Muscle layer of colon (tissue), 2 donors: ENCODE measurements at regions not wholly inside any gene's neighbourhood (a gene's known extent, or its start where the extent isn't known, plus 50 kb on each side); places are given as distances from the start of the nearest gene placed in this dataset.

Source experiments
- H3K27ac ChIP-seq: one replicate; pipeline ENCODE4 v1.7.0; 2013; ENCODE audit warnings: low read depth, mild to moderate bottlenecking, low read length, moderate library complexity
- H3K27me3 ChIP-seq, 2 donors: one replicate each; pipeline ENCODE4 v1.7.0; 2013; ENCODE audit warnings: low read length in 2 of 2, mild to moderate bottlenecking in 2 of 2; ENCODE audit not compliant: insufficient read depth in 2 of 2, control insufficient read depth in 1 of 2
- H3K36me3 ChIP-seq: one replicate; pipeline ENCODE4 v1.7.0; 2013; ENCODE audit warnings: mild to moderate bottlenecking, low read length; ENCODE audit not compliant: insufficient read depth
- H3K4me1 ChIP-seq: one replicate; pipeline ENCODE4 v1.7.0; 2013; ENCODE audit warnings: mild to moderate bottlenecking, low read length; ENCODE audit not compliant: insufficient read depth
- H3K4me3 ChIP-seq, 2 donors: one replicate each; pipeline ENCODE4 v1.7.0; 2013; ENCODE audit warnings: low read length in 2 of 2, low read depth in 1 of 2, mild to moderate bottlenecking in 1 of 2, moderate library complexity in 1 of 2
- H3K9ac ChIP-seq: one replicate; pipeline ENCODE4 v1.7.0; 2013; ENCODE audit warnings: low read length
- H3K9me3 ChIP-seq: one replicate; pipeline ENCODE4 v1.7.0; 2013; ENCODE audit warnings: mild to moderate bottlenecking, low read length
- donor health status: abdominal sarcoma.
- donor health status: Adenocarcinoma of cecum.

DNA sequence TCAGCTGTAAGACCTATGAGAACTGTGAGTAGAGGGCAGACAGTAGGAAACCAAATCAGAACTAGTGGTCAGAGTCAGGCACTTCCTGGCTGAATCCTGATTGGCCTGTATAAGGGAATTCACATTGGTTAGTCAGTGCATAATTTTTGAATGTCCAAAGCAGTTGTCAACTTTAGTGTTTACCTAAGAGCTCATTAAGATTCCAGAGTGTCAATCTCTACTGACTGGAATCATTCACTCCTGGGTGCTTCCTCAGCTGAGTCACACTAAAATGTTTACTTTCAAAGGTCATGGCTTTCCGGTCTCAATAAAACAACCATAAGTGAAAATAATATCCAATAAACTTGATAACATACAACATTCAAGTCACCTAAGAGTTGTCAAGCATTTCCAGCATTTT is 306.1 kb downstream of the C11orf87 start:
- no peak overlapping the region for H3K27ac ChIP-seq
- H3K4me3 ChIP-seq: no peak overlapping the region
- no peaks in the 10 kb centered on the region for H3K9me3 ChIP-seq
- H3K9ac ChIP-seq: no peak overlapping the region
- no peaks in the 10 kb centered on the region for H3K36me3 ChIP-seq
- H3K4me1 ChIP-seq: no peaks in the 10 kb centered on the region
- no peaks in the 10 kb centered on the region for H3K27me3 ChIP-seq

GRCh38 chr11:109729761-109730160 is 307.8 kb downstream of the C11orf87 start:
- Histone ChIP-seq H3K27me3 (no peaks in the 10 kb centered on the region), H3K4me1 (peaks cover 15% of the 10 kb centered on the region), H3K27ac (no peak overlapping the region), H3K36me3 (no peaks in the 10 kb centered on the region), H3K9me3 (no peaks in the 10 kb centered on the region), H3K4me3 (no peak overlapping the region), H3K9ac (no peak overlapping the region)

- Histone ChIP-seq H3K9me3 (no peaks in the 10 kb centered on the region), H3K4me3 (no peak overlapping the region), H3K27ac (no peak overlapping the region), H3K27me3 (no peaks in the 10 kb centered on the region), H3K9ac (no peak overlapping the region), H3K4me1 (peaks cover 16% of the 10 kb centered on the region), H3K36me3 (no peaks in the 10 kb centered on the region)
Measured at GRCh38 chr11:109730669-109731068, 308.7 kb downstream of the C11orf87 start.

- peaks cover 16% of the 10 kb centered on the region for H3K4me1 ChIP-seq
- no peaks in the 10 kb centered on the region for H3K27me3 ChIP-seq
- H3K4me3 ChIP-seq: no peak overlapping the region
- H3K36me3 ChIP-seq: no peaks in the 10 kb centered on the region
- no peak overlapping the region for H3K9ac ChIP-seq
- H3K9me3 ChIP-seq: no peaks in the 10 kb centered on the region
- H3K27ac ChIP-seq: no peak overlapping the region
Measured at GRCh38 chr11:109731451-109731850, 309.5 kb downstream of the C11orf87 start.

DNA sequence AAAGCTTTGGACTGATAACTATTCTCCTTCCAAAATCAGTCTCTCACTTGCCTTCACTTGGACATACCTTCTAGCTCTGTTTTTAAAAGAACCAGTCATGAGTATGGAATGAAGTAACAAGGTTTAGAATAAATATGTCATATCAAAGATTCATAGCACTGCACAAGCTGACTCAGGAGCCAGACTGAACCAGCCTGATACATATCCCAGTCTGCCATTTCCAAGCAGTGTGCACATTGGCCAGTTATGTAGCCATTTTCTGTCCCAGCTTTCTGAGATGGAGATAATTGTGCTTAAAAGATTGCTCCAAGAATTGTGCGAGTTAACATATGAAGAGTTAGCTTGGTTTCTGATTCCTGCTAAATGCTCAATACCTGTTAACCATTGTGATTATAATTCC is 311.3 kb downstream of the C11orf87 start:
- no peaks in the 10 kb centered on the region for H3K27me3 ChIP-seq
- no peak overlapping the region for H3K9ac ChIP-seq
- H3K27ac ChIP-seq: peak overlapping the region; percentile 56
- no peak overlapping the region for H3K4me3 ChIP-seq
- peaks cover 16% of the 10 kb centered on the region for H3K4me1 ChIP-seq
- no peaks in the 10 kb centered on the region for H3K36me3 ChIP-seq
- H3K9me3 ChIP-seq: no peaks in the 10 kb centered on the region

DNA sequence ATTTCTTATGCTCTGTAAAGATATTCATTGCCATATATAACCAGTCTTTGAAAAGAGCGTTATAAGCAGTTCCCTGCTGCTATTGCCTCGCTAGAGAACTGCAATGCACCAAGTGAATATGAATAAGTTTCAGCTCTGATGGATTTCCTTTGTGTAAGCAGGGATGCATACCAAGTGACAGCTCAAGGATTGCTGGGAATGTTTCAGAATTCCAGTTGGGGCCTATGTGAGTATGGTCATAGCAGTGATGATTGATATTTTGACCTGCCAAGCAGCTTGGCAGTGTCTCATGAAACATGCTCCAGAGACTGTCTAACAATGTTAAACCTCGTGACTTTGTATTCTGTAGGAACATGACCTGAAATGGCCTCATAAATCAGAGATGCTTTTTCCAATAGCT is 312.6 kb downstream of the C11orf87 start:
- no peaks in the 10 kb centered on the region for H3K9me3 ChIP-seq
- no peak overlapping the region for H3K27ac ChIP-seq
- no peak overlapping the region for H3K9ac ChIP-seq
- H3K36me3 ChIP-seq: no peaks in the 10 kb centered on the region
- no peak overlapping the region for H3K4me3 ChIP-seq
- H3K4me1 ChIP-seq: peaks cover 16% of the 10 kb centered on the region
- H3K27me3 ChIP-seq: no peaks in the 10 kb centered on the region

DNA sequence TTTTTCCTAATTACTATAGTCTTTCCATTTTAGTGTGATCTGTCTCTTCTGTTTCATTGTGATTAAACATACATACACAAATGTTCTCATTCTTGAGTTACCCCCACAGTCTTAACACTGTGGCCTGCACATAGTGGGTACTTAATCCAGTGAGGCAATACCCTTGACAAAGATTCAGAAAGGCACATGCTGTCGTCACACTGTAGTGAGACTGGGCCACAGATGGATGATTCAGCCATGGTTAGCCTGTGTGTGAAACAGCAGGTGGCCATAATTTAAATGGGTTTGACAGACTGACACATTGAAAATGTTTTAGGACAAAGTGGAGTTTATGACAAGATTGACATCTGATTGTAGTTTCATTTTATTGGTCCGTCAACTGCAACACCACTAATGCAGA is 313.1 kb downstream of the C11orf87 start:
- Histone ChIP-seq H3K9ac (no peak overlapping the region), H3K9me3 (no peaks in the 10 kb centered on the region), H3K4me1 (peaks cover 16% of the 10 kb centered on the region), H3K4me3 (no peak overlapping the region), H3K27ac (no peak overlapping the region), H3K36me3 (no peaks in the 10 kb centered on the region), H3K27me3 (no peaks in the 10 kb centered on the region)

GRCh38 chr11:109739379-109739778 is 317.4 kb downstream of the C11orf87 start:
- Histone ChIP-seq H3K27ac (no peak overlapping the region), H3K36me3 (no peaks in the 10 kb centered on the region), H3K9ac (no peak overlapping the region), H3K4me3 (no peak overlapping the region), H3K27me3 (no peaks in the 10 kb centered on the region), H3K9me3 (no peaks in the 10 kb centered on the region), H3K4me1 (peaks cover 5% of the 10 kb centered on the region)

DNA sequence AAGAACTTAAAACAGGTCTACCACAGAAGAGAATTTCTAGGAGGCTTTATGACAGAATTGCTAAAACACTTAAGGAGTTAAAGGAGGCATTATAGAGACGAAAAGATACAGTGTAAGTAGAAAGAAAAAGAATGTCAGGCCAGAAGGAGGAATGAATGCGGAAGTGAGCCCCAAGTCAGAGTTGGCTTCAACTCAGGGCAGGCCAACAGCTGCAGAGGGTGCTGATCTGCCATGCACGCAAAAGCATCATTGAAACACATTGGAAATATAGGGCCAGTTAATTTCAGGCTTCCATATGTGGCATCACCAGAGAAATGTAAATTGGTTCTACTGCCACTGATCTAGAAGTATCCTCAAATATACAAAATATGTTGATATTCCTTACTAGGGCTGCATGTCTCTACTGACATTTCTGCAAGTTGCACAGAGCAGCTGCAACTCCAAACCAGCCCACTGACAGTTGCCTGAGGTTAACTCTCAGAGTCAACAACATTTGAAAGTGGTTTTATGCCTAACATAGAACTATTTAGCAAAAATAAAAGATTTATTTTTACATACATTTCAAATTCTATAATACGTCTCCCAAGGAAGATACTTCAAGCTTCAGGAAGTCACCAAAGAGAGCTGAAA is 324.1 kb downstream of the C11orf87 start:
- H3K4me1 ChIP-seq: no peaks in the 10 kb centered on the region
- H3K27me3 ChIP-seq: no peaks in the 10 kb centered on the region
- H3K9ac ChIP-seq: no peak overlapping the region
- H3K4me3 ChIP-seq: no peak overlapping the region
- H3K27ac ChIP-seq: no peak overlapping the region
- no peaks in the 10 kb centered on the region for H3K36me3 ChIP-seq
- no peaks in the 10 kb centered on the region for H3K9me3 ChIP-seq

- no peaks in the 10 kb centered on the region for H3K27me3 ChIP-seq
- no peak overlapping the region for H3K9ac ChIP-seq
- no peak overlapping the region for H3K4me3 ChIP-seq
- H3K9me3 ChIP-seq: no peaks in the 10 kb centered on the region
- H3K36me3 ChIP-seq: no peaks in the 10 kb centered on the region
- no peak overlapping the region for H3K27ac ChIP-seq
- no peaks in the 10 kb centered on the region for H3K4me1 ChIP-seq
Measured at GRCh38 chr11:109747839-109748238, 325.8 kb downstream of the C11orf87 start.

DNA sequence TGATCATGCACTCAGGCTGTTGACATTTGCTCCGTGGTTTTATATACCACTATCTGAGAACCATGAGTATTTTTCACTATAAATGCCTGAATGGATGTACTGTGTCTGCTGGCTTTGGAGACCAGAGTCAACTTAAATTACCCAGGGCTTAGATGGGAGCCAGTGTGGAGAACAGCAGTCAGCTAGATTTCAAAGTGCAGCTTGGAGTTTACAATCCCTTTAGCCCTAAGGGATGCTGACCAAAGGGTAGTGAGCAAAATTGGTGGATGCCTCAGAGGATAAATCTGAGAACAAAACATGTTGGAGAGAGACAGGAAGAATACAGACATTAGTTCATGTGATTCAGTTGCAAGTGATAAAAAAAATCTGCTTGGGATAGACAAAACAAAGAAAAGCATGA is 327.5 kb downstream of the C11orf87 start:
- H3K4me3 ChIP-seq: no peak overlapping the region
- H3K36me3 ChIP-seq: no peaks in the 10 kb centered on the region

GRCh38 chr11:109750964-109751363 is 329.0 kb downstream of the C11orf87 start:
- no peak overlapping the region for H3K9ac ChIP-seq
- no peaks in the 10 kb centered on the region for H3K36me3 ChIP-seq
- no peak overlapping the region for H3K27ac ChIP-seq
- H3K27me3 ChIP-seq: no peaks in the 10 kb centered on the region
- H3K4me3 ChIP-seq: no peak overlapping the region
- H3K9me3 ChIP-seq: no peaks in the 10 kb centered on the region
- no peaks in the 10 kb centered on the region for H3K4me1 ChIP-seq

More for the DNA sequence above, 327.5 kb downstream of the C11orf87 start:
- H3K4me1 ChIP-seq: no peaks in the 10 kb centered on the region
- no peaks in the 10 kb centered on the region for H3K27me3 ChIP-seq
- no peak overlapping the region for H3K9ac ChIP-seq
- H3K9me3 ChIP-seq: no peaks in the 10 kb centered on the region
- H3K27ac ChIP-seq: no peak overlapping the region
